HG03095 (cell line): ENCODE measurements at regions not wholly inside any gene's neighbourhood (a gene's known extent, or its start where the extent isn't known, plus 50 kb on each side); places are given as distances from the start of the nearest gene placed in this dataset.

Source experiments
- ATAC-seq: cut with Tn5 transposase; IDR thresholded peaks from one replicate; pipeline ENCODE4 v1.9.1; 2021; ENCODE audit warnings: moderate library complexity; ENCODE audit not compliant: unreplicated experiment

DNA sequence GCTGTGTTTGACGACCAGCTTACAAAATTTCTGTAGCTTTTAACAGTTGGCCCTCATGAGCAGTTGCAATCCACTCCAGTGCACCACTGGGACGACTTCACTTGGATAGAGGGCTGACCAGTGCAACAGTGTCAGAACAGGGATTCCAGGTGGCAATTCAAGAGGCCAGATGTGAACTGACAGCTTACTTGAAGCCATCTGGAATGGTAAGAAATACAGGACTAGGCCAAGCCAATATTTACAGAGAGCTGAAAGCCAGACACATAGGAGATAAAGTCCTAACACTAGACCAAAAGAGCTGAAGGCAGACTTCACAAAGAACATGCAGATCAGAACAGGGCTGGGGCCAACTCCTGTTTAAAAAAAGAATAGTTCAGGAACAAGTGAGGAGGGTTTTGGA is 93.5 kb upstream of the NFIA start:
- ATAC-seq = no peak

DNA sequence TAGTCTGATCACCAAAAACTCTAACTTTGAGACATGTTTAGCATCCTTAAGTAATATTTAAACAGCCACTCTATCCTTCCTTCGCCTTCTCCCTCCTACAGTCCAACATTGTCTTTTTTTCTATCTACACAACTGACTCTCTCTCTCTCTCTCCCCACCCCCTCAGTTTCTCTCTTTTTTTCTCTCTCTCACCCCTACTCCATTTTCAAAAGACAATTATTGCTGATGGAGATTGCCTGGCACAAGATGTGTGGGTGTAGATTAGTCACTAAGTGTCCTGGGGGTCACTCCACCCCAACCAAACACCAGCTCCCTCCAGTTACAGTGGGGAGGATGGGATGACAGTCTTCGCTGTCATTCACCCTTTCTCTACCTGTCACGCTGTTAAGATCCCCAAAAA is 94.5 kb upstream of the NFIA start:
- no peak for ATAC-seq

DNA sequence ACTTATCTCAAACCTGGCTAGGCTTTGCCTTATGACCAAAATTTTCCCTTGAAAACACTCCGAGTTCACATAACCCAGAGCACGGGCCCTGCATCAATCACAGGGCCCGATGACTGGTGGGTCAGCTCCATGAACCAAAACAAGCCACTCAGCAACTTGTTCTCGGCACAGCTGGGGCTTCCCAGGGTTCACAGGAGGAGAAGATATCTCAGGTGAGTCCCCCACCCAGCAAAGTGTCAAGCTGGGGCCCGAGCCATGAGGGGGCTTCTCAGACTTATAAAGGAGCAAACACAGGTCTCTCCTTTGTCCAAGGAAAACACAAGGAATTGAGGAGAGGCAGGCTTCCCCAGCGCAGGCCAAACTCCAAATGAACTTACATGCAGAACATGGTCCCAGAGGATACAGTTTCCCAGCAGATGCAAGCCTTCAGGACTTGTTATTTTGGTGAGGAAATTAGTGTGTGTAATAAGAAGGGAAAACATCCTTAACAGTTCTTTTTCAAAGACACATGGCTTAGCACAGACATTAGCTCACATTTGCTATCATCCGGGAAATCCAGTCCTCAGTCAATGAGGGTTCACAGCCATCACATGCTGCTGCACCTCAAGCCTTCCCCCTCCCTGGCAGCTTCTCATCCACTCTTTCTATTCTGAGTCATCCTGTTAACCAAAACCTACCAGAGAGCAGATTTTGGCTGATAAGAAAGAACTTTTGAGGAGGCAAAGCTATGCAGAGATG is 98.1 kb upstream of the NFIA start:
- ATAC-seq = no peak

DNA sequence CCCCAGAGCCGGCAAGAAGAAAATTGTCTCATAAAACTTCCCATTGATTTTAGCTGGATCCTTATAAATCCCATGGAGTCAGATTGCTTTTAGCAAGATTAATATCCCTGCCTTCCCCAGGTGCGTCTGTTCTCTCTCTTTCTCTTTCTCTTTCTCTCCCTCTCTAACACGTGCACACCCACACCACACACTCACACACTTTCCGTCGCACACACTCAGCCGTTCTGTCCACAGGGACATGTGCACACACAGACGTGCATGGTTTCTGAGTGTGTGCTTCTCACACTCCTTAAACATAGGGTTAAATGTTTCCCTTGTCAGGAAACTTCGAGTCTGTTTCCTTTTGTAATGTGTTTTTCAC is 98.7 kb upstream of the NFIA start:
- ATAC-seq = no peak

DNA sequence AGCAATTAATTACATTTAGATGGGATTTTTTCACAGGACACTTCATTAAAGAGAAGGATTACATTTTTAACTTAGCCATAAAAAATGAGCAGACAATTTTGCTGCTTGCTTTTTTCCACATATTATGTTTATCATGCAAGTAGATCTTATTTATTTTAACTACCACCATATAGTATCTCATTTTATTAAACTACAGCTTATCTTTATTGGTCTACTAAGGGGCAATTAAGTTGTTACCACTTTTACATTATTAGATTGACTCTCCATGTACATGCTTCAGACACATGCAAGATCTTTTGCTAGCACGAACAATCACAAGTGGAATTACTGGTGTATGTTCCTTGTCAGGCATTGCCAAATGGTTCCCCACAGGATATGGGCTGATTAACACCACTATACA is 99.8 kb upstream of the NFIA start:
- no peak for ATAC-seq

DNA sequence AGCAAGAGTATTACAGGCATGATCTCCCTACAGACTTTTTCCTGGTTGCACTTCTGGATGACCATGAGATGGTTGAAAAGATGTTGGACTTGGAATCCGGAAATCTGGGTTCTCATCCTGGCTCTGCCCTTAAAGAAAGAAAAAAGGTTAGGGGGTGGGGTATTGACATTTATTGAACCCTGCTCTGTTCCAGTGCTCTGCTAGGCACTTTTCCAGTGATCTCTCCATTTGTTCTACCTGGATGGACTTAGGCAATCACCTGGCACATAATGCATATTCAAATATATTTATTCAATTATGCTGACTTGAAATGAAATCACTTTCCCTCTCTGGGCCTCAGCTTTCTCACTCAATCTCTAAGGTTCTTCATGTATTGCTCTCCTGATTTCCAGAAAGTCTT is 101.0 kb upstream of the NFIA start:
- ATAC-seq = no peak

DNA sequence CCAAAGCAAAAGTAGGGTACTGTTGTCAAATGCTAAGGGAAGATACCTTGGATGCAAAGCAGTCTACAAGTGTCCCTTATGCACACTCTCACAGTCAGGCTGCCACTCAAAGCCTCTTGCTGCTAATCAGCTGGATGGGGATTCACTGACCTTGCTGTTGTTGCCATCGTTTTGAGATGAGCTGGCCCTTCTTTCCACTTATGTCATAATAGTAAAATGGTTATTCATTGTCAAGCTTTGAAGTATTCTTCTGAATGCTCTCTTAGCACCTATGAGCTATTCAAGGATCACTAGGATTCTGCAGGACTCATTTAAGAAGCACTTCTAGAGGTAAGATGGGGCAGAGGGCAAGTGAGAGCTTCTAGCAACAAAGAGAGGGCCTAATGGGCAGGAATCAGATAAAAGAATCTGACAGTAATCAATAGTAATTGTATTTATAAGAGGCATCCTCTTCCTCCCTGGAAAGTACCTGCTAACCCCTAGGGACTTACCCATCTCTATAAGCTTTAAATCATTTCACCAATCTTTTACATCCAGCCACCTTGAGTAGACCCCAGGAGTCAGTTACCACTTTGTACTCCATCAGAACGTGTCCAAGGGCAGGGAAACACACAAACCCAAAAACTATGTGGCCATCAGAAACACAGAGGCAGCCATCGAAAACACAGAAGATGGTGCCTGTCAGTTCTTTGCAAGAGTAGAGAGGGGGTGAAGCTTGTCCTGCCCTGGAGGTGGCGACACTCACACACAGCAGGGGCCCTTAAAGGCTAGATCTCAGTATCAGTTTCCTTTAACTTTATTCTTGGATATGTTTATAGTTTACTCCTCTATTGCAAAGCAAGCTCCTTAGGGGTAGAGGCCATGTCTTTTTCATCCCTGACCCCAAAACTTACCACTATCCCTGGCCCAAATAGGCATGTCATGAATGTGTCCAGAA is 103.7 kb upstream of the NFIA start:
- peak; percentile 71 for ATAC-seq

DNA sequence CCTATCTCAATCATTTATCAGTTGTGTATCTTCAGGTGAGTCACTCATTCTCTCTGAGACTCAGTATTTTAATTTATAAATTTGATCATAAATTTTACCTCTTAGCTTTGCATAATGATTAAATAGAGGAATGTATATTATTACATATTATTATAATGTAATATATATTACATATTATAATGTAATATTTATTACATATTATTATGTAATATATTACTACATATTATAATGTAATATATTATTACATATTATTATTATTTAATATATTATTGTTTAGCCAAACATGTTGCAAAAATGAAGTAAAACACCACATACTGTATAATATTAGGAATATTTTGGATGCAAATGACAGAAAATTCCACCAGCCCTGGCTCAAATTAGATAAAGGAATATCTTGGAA is 104.7 kb upstream of the NFIA start:
- no peak for ATAC-seq

DNA sequence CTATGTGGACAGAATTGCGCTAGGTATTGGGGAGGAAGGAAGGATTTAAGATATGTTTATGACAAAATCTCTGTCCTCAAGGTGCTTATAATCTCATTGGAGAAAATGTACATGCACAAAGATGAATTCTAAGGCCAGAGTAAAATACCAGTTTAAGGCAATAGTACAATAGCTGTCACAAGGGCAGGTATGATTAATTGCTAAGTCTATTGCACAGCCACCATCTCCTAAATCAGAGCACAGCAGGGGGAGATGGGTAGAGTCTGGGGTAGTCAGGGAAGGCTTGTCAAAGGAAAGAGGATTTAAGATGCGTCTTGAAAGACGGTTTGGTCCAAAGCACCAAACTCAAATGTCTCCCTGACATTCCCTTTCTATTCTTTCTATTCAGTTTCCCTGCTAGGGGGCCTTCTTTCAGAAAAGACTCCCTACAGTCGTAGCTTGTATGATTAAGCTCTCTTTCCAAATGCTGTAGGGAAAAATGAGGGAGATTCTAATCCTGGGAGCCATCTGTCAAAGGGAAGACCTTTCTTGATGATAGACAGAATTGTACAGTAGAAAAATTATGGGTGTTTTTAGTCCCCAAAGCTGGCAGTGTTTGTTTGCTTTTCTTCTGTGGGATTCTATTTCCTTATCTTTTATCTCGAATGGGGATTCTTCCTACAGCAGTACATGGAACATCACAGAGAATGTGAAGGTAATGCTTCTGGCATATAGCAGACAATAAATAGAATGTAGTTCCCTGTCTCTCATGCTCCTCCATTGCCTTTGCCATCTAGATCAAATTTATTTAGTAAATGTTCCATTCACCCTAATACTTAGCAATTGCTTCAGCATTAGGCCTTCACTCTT is 107.6 kb upstream of the NFIA start:
- no peak for ATAC-seq

DNA sequence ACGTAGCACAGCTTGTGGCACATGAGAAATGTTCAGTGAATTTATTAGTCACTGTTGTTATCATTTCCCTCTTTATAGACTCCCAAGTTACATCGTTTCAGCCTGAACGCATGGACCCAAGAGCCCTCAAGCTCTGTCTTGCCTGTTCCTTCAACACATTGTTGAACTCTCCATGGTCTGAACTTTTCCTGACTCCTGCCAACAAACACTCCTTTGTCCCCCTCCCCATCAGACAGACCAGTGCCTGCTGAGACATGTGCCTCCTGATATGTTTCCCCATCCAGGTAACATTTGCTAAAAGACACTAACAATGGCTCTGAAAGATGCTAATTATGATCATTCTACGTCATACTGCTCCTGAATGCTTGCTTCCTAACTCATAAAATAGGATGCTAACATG is 108.7 kb upstream of the NFIA start:
- no peak for ATAC-seq

DNA sequence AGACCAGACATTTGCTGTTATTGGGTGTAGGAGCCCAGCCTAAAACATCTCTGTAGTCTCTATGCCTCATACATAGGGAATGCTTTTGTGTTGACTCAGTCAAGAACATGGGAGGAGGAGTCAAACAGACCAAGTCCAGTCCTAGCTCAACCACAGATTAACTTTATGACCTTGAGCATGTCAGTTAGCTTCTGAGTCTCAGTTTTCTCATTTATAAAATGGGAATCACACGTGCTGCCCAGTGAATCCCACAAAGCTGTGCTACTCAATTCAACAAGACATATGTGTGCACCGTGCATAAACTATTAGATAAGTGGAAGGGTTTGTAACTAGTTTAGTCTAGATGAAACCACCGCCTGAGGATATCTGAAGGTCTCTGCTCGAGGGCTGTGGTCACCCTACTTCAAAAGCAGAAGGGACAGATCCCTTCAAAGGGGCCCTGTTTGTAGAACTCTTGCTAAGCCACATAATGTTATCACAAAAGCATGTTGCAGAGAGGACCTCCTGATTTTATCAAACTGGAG is 109.5 kb upstream of the NFIA start:
- no peak for ATAC-seq

DNA sequence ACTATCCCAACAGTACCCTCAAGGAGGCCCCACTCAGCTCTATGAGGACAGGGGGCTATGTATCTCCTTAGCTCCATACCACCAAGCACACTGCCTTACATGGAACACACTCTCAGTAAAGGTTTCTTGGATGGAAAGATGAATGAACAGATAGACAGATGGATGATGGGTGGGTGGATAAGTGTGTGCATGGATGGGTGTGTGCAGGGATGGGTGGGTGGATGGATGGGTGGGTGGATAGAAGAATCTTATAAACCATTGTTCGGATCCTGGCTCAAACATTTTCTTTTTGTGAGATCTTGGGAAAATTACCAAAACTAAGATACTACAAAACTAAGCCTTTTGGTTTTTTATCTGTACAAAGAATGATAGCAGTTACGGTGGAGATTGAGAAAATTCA is 111.0 kb upstream of the NFIA start:
- ATAC-seq = no peak

DNA sequence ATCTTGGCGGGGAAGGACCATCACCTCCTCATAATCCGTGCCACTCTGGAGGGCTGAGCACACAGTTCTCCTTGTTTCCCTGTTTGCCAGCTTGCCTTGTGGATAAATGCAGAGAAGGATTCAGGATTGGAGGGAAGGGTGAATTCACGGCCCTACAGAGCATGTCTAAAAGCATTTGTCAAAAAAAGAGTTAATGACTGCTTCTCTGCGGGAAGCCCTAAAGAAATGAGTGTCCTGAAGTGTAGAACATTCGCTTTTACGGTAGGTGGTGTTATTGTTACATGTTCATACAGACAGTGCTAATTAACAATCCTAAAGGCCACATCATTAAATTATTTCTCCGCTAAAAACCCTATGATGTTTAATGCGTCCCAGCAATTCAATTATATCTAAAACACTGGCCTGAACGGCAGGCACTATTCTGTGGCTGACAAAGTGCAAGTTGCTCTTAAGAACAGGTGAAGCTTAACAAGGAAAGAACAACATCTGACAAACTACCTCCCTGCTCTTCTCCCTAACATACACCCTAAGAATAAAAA is 112.3 kb upstream of the NFIA start:
- ATAC-seq = no peak

DNA sequence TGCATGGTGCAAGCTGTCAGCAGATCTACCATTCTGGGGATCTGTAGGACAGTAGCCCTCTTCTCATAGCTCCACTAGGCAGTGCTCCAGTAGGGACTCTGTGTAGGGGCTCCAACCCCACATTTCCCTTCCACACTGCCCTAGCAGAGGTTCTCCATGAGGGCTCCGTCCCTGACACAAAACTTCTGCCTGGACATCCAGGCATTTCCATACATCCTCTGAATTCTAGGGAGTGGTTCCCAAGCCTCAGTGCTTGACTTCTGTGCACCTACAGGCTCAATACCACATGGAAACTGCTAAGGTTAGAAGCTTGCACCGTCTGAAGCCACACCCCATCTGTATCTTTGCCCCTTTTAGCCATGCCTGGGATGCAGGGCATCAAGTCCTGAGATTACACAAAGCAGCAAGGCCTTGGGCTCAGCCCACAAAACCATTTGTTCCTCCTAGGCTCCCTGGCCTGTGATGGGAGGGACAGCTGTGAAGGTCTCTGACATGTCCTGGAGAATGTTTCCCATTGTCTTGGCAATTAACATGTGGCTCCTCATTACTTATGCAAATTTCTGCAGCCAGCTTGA is 117.0 kb upstream of the NFIA start:
- ATAC-seq = no peak

DNA sequence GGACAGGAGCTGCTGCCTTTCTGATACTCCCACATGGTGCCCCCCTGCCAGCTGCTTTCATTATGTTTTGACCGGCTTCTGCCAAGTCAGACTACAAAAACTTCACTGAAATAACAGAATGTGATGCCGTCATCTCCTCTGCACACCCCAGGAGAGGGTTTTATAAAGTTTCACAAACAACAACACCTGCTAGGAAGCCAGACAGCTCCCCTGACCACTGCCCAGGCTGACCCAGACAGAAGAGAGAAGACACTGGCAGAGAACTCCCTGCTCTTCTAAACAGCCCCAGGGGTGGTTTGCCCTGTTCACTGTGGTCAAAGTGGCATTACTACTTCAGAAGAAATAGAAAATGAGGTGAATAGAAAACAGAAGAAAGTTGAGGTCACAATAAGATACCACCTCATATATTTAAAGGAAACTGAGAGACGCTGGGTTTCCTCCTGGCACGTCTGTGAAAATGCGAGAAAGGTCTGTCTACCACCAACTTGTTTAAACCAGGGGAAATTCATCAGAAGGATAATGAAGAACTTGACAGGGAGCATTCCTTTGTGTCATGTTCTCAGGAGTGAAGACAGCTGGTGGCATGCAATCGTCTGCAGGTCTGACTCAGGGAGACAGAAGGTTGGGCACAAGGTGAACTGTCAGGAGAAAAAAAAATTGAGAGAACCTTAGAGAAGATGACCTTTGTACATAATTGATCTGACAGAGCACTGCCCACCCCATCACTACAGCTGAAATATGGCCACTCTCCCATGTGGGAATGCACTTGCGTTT is 119.0 kb upstream of the NFIA start:
- ATAC-seq = no peak

DNA sequence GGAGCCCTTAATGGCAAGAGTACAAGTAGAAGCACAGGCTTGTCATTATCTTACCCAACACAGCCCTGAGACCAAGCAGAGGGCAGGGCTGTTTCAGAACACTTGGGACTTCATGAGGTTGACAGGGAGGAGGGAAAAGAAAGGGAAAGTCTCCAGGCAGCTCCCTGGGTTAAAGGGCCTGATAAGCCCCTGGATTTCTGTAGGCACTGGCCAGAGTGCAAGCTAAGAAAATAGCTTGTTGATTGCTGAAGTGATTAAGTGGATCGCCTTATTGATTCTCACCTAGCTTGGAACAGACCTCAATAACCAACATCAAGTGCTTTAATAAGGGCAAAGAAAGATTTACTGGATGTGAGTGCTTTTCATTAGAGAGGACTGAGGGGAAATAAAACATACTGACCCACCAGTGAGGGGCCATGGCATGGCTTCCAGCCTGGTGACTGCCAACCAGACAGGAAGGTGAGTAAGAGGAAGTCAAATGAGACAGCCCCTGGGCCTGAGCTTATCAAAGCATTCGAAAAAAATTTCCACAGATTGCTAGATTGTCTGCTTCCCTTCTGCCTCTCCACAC is 121.4 kb upstream of the NFIA start:
- no peak for ATAC-seq

DNA sequence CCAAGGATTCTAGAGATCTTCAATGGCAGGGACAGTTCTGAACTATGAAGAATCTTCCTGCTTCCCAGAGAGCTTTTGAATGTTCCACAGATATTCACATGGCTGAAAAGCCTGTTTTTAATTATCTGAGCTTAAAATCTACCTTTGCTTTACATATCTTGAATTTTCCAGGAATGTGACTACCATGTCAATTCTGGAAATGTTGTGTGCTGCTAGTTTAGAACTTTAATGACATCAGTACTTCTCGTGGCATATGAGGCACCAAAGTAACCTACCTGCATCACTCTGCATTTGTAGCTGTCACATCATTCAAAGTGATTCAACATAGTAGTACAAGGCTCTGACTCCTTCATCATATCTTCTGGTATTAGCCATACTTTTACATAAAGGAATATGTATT is 122.7 kb upstream of the NFIA start:
- ATAC-seq = no peak

DNA sequence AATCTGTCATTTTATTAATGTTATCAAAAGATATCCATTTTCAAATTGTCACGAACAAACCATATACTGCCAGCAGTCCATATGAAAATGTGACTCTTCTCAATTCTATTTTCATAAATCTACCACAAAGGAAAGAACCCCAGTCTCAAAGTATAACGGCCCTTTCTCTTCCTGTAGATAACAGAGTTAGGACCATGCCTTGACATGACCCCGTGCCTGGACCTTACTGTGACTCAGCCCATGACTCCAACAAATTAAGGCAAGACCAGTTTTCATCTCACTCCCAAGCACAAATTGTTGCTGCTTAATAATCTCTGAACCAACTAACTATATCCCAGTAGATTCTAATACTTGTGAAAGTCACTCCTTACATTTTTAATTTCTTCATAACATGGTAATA is 124.4 kb upstream of the NFIA start:
- ATAC-seq = no peak

DNA sequence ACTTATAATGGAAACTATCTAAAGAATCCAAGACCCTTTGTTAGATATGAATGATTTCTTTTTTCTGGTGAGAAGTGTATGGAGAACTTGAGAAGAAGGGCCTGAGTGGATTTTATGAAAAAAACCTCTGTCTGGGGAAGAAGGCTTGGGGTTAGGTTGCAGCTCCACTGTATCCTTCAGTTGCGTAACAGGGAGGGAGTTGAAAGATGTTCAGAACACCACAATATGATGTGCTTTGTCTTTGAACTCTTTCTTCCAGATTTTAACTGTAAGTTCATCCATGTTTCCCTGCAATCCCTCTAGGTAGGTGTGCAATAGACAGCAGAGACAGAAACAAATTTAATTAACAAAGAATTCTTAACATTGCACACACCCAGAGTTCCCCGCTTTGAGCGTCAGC is 125.8 kb upstream of the NFIA start:
- ATAC-seq = no peak
